HTR-8/SVneo (cell line): ENCODE measurements at regions not wholly inside any gene's neighbourhood (a gene's known extent, or its start where the extent isn't known, plus 50 kb on each side); places are given as distances from the start of the nearest gene placed in this dataset.

Experiments
- DNase-seq: peaks from one replicate; pipeline ENCODE4 v3.0.0; 2011; ENCODE audit warnings: low spot score, mixed read lengths; ENCODE audit not compliant: insufficient read length
- FAIRE-seq: peaks from 2 replicates; lab custom pipeline; 2011; peaks lifted over from hg19 to GRCh38; lab: Jason Lieb, UNC

DNA sequence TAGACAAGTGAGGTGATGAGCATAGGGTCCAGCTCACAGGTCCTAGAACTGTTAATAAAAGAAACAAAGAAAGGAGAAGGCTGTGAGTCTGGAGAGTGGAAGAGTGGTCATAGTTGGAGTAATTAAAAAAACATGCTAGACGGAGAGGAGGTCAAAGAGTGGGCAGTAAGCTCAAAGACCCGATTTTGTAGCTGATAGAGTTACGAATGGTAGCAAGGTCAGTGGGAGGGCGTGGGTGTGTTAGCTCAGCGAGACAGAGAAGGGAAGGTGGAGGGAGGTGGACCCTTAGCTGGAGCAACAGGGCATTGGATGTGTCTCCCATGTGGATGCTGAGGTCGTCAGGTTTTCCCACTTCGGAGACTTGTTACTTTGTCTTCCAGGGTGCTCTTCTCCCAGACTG, 431.7 kb downstream of the CDH26 start:
- peak; percentile 90 for FAIRE-seq
- DNase-seq = no peak

DNA sequence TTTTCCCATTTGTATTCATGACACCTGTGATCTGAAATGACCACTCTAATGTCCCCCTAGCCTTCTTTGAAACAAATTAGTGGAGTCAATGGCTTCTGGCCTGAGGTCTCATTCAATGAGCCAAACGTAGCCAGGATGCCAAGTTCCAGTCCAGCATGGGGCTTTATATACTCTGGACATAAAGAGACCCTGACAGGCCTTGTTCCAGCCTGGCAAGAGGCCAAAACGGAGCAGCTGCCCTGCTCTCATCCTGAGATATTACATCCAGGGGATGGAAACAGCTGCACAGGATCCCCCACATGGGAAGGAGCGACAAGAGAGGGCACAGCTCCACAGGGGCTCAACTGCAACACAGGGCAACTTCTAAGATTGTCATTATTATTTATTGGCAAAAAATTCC, 437.8 kb downstream of the CDH26 start:
- no peak for FAIRE-seq

GRCh38 chr20:60400567-60400966, 442.3 kb downstream of the CDH26 start:
- no peak for DNase-seq
- FAIRE-seq = no peak

More for the DNA sequence above, 437.8 kb downstream of the CDH26 start:
- no peak for DNase-seq

- no peak for DNase-seq
- peak; percentile 40 for FAIRE-seq
Observed at GRCh38 chr20:60402189-60403058, 444.2 kb downstream of the CDH26 start.

GRCh38 chr20:60403105-60403741, 445.0 kb downstream of the CDH26 start:
- DNase-seq = no peak
- peak; percentile 83 for FAIRE-seq

- DNase-seq = no peak
- peak; percentile 87 for FAIRE-seq
Observed at GRCh38 chr20:60407011-60407771, 449.0 kb downstream of the CDH26 start.

DNA sequence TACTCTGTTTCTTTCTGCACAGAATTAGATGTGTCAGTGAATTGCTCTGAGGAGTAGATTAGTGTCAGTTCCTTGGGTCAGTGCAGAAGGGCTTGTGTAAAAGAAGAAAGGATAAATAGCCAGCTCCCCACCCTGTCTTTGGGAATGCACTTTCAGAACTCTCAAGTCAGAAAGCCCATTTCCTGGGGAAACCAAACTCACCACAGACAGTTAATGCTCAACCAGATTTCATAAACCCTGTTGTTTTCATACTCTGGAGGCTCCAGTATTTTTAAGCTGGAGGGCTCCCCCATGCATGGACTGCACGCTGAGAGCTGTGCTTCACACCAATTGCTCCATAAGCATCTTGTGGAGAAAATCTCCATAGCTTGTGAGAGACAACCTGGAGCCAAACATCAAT, 449.7 kb downstream of the CDH26 start:
- DNase-seq (no peak), FAIRE-seq (no peak)

DNA sequence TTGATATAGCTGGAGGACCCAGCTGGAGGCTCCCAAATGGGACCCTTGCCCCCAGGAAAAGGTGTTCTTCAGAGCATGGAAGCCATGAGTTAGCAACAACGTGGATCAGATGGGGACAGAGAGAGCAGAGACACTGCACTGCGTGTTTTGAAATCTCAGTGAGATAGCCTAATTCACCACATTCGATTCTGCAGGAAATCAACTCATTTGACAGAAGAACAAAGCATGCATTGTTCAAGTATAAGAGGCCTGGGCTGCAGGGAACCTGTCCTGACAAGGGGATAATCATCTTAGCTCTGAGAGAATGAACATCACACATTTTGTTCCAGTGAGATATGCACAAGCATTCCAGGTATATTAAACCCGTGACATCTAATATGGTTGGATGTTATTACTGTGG, 450.2 kb downstream of the CDH26 start:
- FAIRE-seq = peak; percentile 64
- no peak for DNase-seq

- FAIRE-seq = peak; percentile 65
- DNase-seq = no peak
Observed at GRCh38 chr20:60410618-60411264, 452.5 kb downstream of the CDH26 start.

- DNase-seq = no peak
- FAIRE-seq = peak; percentile 20
Observed at GRCh38 chr20:60411813-60412212, 453.6 kb downstream of the CDH26 start.

DNA sequence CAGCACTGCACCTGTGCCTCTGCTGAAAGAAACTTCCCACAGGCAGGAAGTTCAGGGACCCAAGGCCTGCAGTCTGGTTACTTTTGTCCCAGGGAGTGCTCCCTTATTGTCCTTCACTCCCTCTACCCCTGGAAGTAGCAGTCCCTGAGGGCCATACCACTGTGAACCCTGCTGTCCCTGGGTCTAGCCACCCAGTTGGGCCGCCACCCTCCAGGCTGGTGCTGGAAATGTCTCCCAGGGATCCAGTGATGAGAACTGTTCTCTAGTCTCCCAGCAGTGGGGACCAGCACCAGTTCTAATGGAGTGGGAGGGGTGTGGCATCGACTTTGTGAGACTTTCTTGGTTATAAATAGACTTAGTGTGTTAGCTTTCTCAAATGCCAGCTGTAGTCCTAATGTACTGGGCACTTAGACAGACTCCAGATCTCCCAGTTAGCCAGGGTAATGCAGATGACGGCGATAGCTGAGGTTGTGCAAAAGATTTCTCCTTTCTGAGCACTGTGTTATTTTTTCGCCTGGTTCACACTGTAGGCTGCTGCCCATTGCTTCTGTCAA, 462.5 kb downstream of the CDH26 start:
- FAIRE-seq = peak; percentile 58
- no peak for DNase-seq

GRCh38 chr20:60422848-60423247, 464.6 kb downstream of the CDH26 start:
- FAIRE-seq (peak; percentile 26), DNase-seq (no peak)

- FAIRE-seq (peak; percentile 59), DNase-seq (no peak)
Observed at GRCh38 chr20:60424267-60424902, 466.2 kb downstream of the CDH26 start.

DNA sequence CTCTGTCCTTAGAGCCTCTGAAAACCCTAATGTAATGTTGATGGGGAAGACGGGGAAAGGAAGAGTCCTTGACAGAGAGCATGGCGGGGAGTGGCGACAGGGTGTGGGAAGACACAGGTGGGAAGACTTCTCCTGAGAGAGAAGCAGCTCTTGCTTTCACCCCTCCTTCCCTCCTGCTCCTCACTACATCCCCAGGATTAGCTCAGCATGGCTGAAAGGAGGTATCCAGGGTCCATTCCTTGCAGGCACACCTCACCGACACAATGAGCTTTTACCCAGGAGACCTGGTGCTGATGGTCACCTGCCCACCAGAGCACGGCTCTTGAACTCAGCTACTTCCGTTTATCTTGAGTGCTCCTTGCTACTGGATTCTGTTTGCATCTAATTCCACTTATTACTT, 469.3 kb downstream of the CDH26 start:
- FAIRE-seq = no peak
- no peak for DNase-seq

- FAIRE-seq (peak; percentile 79), DNase-seq (no peak)
Observed at GRCh38 chr20:60428651-60429050, 470.4 kb downstream of the CDH26 start.

GRCh38 chr20:60430516-60431001, 472.3 kb downstream of the CDH26 start:
- FAIRE-seq (peak; percentile 13), DNase-seq (no peak)

DNA sequence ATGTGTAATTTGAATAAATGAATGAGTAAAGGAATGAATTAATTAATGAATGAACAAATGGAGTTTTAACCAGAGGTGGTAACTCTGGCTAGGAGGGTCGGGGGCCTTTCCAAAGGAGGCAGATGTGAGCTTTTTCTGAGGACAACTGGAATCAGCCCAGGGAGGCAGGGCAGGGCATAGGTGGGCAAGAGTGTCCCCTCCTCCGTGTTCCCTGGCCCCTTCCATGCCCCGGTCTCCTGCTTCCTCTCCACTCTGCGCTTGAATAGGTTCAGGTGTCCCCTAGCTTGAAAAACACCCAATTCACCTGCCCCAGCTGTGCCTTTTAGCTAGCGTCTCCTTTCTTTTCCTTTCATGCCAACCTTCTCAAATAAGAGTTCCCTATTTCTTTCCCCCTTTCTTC, 473.1 kb downstream of the CDH26 start:
- FAIRE-seq = no peak

GRCh38 chr20:60437418-60437817, 479.2 kb downstream of the CDH26 start:
- DNase-seq = no peak
- FAIRE-seq = no peak

More for the DNA sequence above, 473.1 kb downstream of the CDH26 start:
- no peak for DNase-seq
